ENCODE measurements at regions not wholly inside any gene's neighbourhood (a gene's known extent, or its start where the extent isn't known, plus 50 kb on each side); places are given as distances from the start of the nearest gene placed in this dataset.

DNA sequence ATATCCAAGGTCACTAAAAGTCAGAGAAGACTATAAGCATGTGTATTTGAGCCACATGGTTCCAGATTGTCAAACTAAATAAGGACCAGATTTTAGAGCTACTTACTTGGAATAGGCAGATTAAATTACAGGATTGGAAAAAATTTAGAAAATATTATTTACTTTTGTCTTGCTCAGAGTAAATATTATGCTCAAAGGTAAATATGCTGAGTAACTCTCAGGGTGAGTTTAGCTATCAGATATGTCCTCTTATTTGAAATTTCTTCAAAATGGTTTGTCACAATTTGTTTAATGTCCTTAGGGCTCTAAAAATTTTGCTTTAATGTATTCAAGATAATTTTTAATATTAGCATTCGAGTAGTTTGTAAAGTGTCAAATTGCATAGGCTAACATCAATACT lies 2455.2 kb downstream of the PCDH9 start:
- Mint-ChIP-seq H3K27me3 (no peaks in the 10 kb centered on the region), H3K27ac (no peak overlapping the region), H3K4me1 (no peaks in the 10 kb centered on the region), H3K9me3 (peaks cover 0 to 13% (median 7%) of the 10 kb centered on the region in 7 donors), H3K36me3 (no peaks in the 10 kb centered on the region), H3K4me3 (no peak overlapping the region)
- no peak for ATAC-seq (ENCODE audit: low read depth in 2 of 2)
- DNase-seq: no peak

DNA sequence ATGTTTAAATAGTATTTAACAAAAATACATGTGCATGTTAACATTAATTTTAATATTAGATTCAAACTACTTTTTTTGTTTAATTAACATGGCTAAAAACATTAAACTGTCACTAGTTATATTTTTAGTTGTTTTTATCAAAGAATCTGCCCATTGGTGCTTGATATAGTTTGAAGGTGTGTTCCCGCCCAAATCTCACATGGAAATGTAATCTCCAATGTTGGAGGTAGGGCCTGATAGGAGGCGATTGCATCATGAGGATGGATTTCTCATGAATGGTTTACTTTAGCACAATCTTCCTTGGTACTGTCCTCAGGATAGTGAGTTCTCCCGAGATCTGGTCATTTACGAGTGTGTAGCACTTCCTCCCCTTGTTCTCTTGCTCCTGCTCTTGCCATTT lies 2459.4 kb downstream of the PCDH9 start:
- DNase-seq: no peak
- Mint-ChIP-seq H3K27me3 (no peaks in the 10 kb centered on the region), H3K4me3 (no peak overlapping the region), H3K9me3 (peaks cover 0 to 19% (median 9%) of the 10 kb centered on the region in 7 donors), H3K4me1 (no peaks in the 10 kb centered on the region), H3K27ac (no peak overlapping the region), H3K36me3 (no peaks in the 10 kb centered on the region)
- ATAC-seq (ENCODE audit: low read depth in 2 of 2): no peak

DNA sequence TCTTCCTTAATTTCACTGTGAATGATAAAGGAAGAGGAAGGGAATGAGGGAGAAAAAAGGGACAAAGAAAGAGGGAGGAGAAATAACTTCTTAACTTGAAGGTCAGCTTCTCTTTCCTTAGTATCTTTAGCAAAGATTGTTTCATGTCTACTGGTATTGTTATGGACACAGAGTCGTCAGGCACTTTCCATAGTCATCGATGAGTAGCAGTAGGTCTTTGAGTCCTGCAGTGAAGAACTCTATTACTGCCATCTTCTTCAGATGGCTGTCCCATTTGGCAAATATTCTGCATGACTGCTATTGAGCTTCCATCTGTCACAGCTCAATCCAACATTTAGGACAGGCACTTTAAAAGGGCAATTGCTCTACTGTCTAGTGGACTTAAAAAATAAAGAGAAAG lies 2463.1 kb downstream of the PCDH9 start:
- no peaks in the 10 kb centered on the region for H3K36me3 Mint-ChIP-seq
- DNase-seq: no peak
- peaks cover 0 to 16% (median 6%) of the 10 kb centered on the region in 7 donors for H3K9me3 Mint-ChIP-seq
- H3K27ac Mint-ChIP-seq: no peak overlapping the region
- ATAC-seq (ENCODE audit: low read depth in 2 of 2): no peak
- no peak overlapping the region for H3K4me3 Mint-ChIP-seq
- no peaks in the 10 kb centered on the region for H3K27me3 Mint-ChIP-seq
- H3K4me1 Mint-ChIP-seq: no peaks in the 10 kb centered on the region

DNA sequence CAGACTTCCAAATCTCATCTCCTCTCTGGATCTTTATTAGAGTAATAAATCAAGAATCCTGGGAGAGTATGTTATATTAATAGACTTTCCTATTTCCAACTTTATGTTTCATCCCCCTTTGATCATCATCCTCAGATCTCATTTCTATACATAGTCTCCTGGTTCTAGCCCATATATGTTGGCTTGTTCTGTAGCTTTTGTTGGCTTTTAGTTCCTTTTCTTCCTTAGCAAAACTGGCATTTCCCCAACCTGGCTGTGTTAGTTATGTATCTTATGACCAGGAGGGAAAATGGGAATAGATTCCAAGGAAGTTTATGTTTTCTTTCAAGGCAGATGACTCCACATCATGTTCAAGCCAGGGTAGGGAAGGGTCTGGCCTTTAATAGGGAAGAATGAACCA lies 2464.5 kb downstream of the PCDH9 start:
- H3K4me1 Mint-ChIP-seq: no peaks in the 10 kb centered on the region
- no peak overlapping the region for H3K4me3 Mint-ChIP-seq
- no peaks in the 10 kb centered on the region for H3K36me3 Mint-ChIP-seq
- no peak overlapping the region for H3K27ac Mint-ChIP-seq
- ATAC-seq (ENCODE audit: low read depth in 2 of 2) (no peak), DNase-seq (no peak)
- no peaks in the 10 kb centered on the region for H3K27me3 Mint-ChIP-seq
- peaks cover 0 to 12% (median 4%) of the 10 kb centered on the region in 7 donors for H3K9me3 Mint-ChIP-seq

DNA sequence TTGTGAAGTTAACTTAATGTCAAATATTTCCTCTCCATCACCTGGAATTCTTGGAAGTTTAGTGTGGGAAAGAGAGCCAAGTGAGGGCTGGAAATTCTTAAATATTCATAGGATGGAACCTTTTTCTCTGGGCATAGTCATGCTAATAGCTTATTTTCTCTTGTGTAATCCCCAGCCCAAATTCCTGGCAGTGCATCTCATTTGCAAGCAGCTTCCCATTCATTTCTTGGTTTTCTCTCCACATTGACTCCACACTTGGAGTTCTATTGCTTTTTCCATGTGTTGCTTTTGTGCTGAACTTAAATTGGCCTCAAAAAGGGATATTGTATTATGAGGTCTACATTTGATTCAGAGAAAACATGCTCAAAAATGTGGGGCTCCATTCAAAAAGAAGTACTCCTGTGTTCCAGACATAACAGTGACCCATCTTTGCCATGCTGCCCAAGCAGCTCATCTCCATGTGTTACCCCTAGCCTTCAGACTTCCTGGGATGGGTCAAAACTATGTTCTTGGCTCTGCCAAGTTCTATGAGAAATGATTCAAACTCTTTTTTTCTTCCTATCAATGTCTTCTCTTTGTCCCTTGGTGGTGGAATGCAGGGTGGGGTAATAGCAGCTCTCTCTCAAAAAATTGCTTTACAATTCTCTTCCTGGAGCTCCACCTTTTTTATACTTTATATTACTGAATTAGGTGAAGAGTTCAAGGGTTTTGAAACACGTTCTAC lies 2471.5 kb downstream of the PCDH9 start:
- Mint-ChIP-seq H3K27me3 (no peaks in the 10 kb centered on the region), H3K9me3 (peaks cover 0 to 13% (median 2%) of the 10 kb centered on the region in 7 donors)
- ATAC-seq (ENCODE audit: low read depth in 2 of 2): no peak

DNA sequence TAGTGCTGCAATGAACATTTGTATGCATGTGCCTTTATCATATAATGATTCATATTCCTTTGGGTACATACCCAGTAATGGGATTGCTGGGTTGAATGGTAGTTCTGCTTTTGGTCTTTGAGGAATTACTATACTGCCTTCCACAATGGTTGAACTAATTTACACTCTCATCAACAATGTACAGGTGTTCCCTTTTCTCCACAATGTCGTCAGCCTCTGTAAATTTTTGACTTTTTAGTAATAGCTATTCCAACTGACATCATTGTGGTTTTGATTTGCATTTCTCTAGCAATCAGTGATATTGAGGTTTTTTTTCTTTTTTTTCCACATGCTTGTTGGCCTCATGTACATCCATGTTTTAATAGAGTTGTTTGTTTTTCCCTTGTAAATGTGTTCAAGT lies 2473.5 kb downstream of the PCDH9 start:
- Mint-ChIP-seq H3K27me3 (no peaks in the 10 kb centered on the region), H3K36me3 (no peaks in the 10 kb centered on the region), H3K4me3 (no peak overlapping the region), H3K27ac (no peak overlapping the region), H3K9me3 (peaks cover 0 to 10% (median 2%) of the 10 kb centered on the region in 7 donors), H3K4me1 (no peaks in the 10 kb centered on the region)
- no peak for DNase-seq
- ATAC-seq (ENCODE audit: low read depth in 2 of 2): no peak

More for the DNA sequence above, 2471.5 kb downstream of the PCDH9 start:
- H3K27ac Mint-ChIP-seq: no peak overlapping the region
- no peak overlapping the region for H3K4me3 Mint-ChIP-seq
- H3K4me1 Mint-ChIP-seq: no peaks in the 10 kb centered on the region
- no peak for DNase-seq
- no peaks in the 10 kb centered on the region for H3K36me3 Mint-ChIP-seq

DNA sequence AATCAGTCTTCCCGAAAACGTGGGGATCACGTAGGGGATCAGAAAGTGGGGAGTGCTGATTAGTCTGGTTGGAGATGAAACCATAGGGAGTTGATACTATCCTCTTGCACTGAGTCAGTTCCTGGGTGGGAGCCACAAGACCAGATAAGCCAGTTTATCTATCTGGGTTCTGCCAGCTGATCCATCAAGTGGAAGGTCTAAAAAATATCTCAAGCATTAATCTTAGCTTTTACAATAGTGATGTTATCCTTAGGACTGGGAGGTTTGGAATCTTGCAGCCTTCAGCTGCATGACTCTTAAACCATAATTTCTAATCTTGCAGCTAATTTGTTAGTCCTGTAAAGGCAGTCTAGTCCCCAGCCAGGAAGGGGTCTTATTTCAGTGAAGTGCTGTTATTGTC lies 2474.2 kb downstream of the PCDH9 start:
- DNase-seq: no peak
- no peak overlapping the region for H3K4me3 Mint-ChIP-seq

DNA sequence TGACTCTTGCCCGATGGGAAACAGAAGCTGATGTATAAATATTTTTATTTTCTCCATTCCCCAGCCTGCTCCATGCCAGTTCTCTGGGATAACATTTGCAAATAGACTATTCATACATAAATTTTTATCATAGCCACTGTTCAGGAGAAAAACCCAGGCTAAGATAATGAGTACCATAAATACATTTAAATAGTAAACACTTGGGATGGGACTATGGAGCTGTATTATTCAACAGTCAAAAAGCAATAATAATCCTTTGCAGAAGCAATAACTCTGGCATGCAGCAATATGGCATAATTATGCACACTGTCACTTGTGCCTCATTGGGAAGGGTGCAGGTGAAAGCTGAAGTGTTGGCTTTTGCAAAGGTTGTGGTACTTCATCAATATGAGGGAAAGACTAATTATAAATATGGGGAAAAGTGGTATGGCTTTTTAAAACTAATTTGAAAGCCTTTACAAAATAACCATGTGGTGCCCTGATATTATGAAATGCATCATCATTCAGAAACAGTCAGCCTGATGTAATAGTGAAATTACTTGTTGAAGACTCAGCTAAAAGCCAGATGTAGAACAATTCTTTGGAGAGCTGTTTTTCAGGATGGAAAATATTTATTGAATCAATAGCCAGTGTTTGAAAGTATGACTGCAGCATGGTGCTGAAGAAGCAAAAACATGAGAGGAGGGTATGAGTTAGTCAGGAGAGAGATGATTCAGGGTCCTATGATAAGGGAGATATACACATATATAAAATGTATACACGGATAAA lies 2476.7 kb downstream of the PCDH9 start:
- ATAC-seq (ENCODE audit: low read depth in 2 of 2) (no peak), DNase-seq (no peak)
- Mint-ChIP-seq H3K4me3 (no peak overlapping the region), H3K27ac (no peak overlapping the region), H3K4me1 (no peaks in the 10 kb centered on the region), H3K27me3 (no peaks in the 10 kb centered on the region), H3K9me3 (peaks cover 0 to 10% (median 0%) of the 10 kb centered on the region in 7 donors), H3K36me3 (no peaks in the 10 kb centered on the region)

More for the DNA sequence above, 2474.2 kb downstream of the PCDH9 start:
- H3K9me3 Mint-ChIP-seq: peaks cover 0 to 10% (median 2%) of the 10 kb centered on the region in 7 donors
- no peak overlapping the region for H3K27ac Mint-ChIP-seq
- no peaks in the 10 kb centered on the region for H3K27me3 Mint-ChIP-seq
- ATAC-seq (ENCODE audit: low read depth in 2 of 2): no peak
- H3K36me3 Mint-ChIP-seq: no peaks in the 10 kb centered on the region
- no peaks in the 10 kb centered on the region for H3K4me1 Mint-ChIP-seq

DNA sequence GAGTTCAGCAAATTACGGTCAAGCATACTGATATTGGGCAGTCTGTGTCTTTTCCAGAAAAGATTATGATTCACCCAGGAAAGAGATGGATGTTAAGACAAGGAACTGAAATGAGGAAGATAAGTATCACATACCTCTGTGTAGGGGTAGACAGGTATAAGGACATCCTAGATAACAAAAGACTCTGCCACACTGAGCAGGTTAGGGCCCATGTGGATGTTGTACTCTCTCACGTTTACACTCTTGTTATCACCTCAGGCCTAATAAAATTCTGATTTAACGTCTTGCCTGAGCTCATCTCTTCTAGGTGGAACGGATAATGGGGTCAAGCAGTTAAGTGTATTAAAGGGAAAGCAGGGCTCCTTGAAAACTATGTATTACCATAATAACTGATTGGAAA lies 2480.8 kb downstream of the PCDH9 start:
- DNase-seq (no peak), ATAC-seq (ENCODE audit: low read depth in 2 of 2) (no peak)
- Mint-ChIP-seq H3K27ac (no peak overlapping the region), H3K4me3 (no peak overlapping the region), H3K27me3 (no peaks in the 10 kb centered on the region), H3K9me3 (peaks cover 0 to 4% (median 0%) of the 10 kb centered on the region in 7 donors), H3K4me1 (no peaks in the 10 kb centered on the region), H3K36me3 (no peaks in the 10 kb centered on the region)

DNA sequence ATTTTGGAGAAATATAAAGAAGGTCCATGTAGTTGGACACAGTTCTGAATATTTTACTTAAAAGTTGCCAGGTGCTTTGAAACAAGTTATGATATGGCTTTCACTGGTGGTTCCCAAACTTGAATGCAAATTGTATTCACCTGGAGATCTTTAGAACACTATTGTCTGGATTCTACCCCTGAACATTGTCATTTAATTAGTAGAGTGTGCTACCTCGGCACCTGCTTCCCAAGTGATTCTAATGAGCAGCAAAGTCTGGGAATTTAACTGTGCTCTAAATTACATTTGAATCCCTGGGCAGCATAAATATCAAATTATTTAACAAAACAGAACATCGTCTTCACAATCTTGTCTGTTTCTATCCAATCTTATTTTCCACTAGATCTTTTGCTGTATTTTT lies 2483.3 kb downstream of the PCDH9 start:
- peaks cover 0 to 4% (median 0%) of the 10 kb centered on the region in 7 donors for H3K9me3 Mint-ChIP-seq
- no peak overlapping the region for H3K27ac Mint-ChIP-seq
- ATAC-seq (ENCODE audit: low read depth in 2 of 2): no peak
- H3K4me1 Mint-ChIP-seq: no peaks in the 10 kb centered on the region
- no peak for DNase-seq
- H3K27me3 Mint-ChIP-seq: no peaks in the 10 kb centered on the region
- H3K36me3 Mint-ChIP-seq: no peaks in the 10 kb centered on the region
- no peak overlapping the region for H3K4me3 Mint-ChIP-seq

DNA sequence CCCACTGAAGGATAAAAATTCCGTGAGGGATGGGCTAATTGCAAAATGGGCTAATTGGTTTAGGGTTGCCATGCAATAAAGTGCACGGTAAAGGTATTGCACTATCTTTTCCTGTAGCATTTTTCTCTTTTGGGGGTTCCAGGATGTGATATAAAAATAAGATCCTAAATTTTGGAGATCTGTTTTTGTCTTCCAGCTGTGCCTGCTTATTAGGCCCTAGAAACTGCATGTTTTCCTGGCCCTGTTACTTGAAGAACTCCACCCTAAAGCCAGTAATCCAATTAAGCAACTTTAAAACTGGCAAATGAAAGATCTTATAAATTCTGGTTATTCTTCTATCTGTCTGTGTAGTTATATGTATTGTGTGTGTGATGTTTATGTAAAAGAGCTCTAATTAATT lies 2489.6 kb downstream of the PCDH9 start:
- Mint-ChIP-seq H3K27ac (peak overlapping the region in 1 of 6 donors; percentile 29), H3K36me3 (no peaks in the 10 kb centered on the region), H3K27me3 (no peaks in the 10 kb centered on the region), H3K4me1 (no peaks in the 10 kb centered on the region), H3K4me3 (no peak overlapping the region), H3K9me3 (peaks cover 0 to 15% (median 5%) of the 10 kb centered on the region in 7 donors)
- DNase-seq: no peak
- no peak for ATAC-seq (ENCODE audit: low read depth in 2 of 2)

DNA sequence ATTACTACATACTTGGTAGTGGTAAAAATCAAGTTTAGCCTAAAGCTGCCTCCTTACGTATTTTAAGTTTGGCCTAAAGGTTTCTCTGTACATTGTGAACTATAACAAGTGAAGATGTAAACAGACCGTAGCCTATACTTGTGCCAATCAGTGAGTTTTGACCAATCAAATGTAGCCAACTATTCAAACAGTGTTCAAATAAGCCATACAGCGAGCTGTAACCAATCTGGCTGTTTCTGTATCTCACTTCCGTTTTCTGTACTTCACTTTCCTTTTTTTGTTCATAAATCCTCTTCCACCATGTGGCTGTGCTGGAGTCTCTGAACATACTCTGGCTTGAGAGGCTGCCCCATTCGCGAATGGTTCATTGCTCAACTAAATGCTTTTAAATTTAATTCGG lies 2504.6 kb downstream of the PCDH9 start:
- no peaks in the 10 kb centered on the region for H3K27me3 Mint-ChIP-seq
- no peaks in the 10 kb centered on the region for H3K36me3 Mint-ChIP-seq
- H3K4me1 Mint-ChIP-seq: no peaks in the 10 kb centered on the region
- DNase-seq (no peak), ATAC-seq (ENCODE audit: low read depth in 2 of 2) (no peak)
- peaks cover 0 to 5% (median 1%) of the 10 kb centered on the region in 7 donors for H3K9me3 Mint-ChIP-seq
- H3K27ac Mint-ChIP-seq: no peak overlapping the region
- no peak overlapping the region for H3K4me3 Mint-ChIP-seq

DNA sequence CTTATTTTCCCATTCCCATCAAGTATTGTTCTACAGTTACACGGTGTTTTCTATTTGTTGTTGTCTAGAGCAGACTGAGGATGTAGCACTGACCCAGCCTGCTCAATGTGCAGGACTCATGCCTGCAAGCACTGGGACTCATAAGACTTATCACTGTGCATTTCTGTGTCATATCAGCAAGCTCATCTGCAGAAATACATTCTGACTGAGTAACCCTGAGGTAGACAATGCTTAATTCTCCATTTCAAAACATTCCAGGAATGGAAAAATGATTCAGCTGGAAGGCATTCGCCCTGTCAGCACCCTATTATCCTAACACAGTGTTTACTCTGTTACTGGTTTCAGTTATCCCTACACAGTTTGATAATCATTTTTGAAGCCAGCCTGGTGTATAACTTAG lies 2506.4 kb downstream of the PCDH9 start:
- ATAC-seq (ENCODE audit: low read depth in 2 of 2): no peak

DNA sequence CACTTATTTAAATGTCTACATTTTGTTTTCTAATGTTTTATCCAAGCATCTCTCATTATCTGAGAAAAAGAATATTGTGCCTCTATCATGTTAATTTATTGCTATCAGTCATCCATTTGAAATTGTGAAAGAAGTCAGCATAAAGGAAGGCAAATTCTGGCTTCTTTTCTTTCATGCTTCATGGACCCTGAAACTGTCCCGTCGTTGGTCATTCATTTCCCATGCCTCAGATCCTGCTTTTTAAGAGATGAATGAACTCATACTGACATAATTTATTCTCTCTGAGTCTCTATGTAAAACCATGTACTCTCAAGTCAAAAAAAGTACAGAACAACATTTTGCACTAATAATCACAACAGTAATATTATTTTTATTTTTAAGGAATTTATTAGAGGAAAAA lies 2512.0 kb downstream of the PCDH9 start:
- no peak for ATAC-seq (ENCODE audit: low read depth in 2 of 2)
- Mint-ChIP-seq H3K27me3 (no peaks in the 10 kb centered on the region), H3K4me3 (no peak overlapping the region), H3K36me3 (no peaks in the 10 kb centered on the region), H3K9me3 (peaks cover 0 to 5% (median 2%) of the 10 kb centered on the region in 7 donors), H3K4me1 (no peaks in the 10 kb centered on the region), H3K27ac (no peak overlapping the region)
- no peak for DNase-seq

More for the DNA sequence above, 2506.4 kb downstream of the PCDH9 start:
- H3K9me3 Mint-ChIP-seq: peaks cover 0 to 6% (median 1%) of the 10 kb centered on the region in 7 donors
- H3K27me3 Mint-ChIP-seq: no peaks in the 10 kb centered on the region
- H3K36me3 Mint-ChIP-seq: no peaks in the 10 kb centered on the region
- no peak for DNase-seq
- no peak overlapping the region for H3K4me3 Mint-ChIP-seq
- H3K4me1 Mint-ChIP-seq: no peaks in the 10 kb centered on the region
- no peak overlapping the region for H3K27ac Mint-ChIP-seq
